Body of pancreas (tissue), 4 donors: ENCODE measurements at regions not wholly inside any gene's neighbourhood (a gene's known extent, or its start where the extent isn't known, plus 50 kb on each side); places are given as distances from the start of the nearest gene placed in this dataset.

Experiments used
- ATAC-seq: fragments of 150-250 bp; one replicate; pipeline ENCODE4 v1.9.1; 2016
- DNase-seq, 4 donors: peaks; one replicate each; pipeline ENCODE4 v3.0.0-alpha.2; 2019
- H3K27ac ChIP-seq, 4 donors: fragments of 200-600 bp; sonication (generic); 1 replicate in 3 of 4; 2 replicates in 1 of 4; pipeline versions ENCODE4 v1.5.1 to v1.6.1; 2016 to 2019; ENCODE audit warnings: mild to moderate bottlenecking in 1 of 4, mixed read lengths in 1 of 4, moderate library complexity in 1 of 4
- H3K27me3 ChIP-seq, 2 donors: fragments of 200-600 bp; sonication (generic); one replicate each; pipeline ENCODE4 v1.6.0; 2016; ENCODE audit warnings: mild to moderate bottlenecking in 1 of 2
- H3K36me3 ChIP-seq, 2 donors: fragments of 200-600 bp; sonication (generic); replicated peaks in 1 of 2; 2 replicates each; pipeline ENCODE4 v1.5.1; 2016; ENCODE audit warnings: low read depth in 2 of 2; ENCODE audit not compliant: insufficient read depth in 1 of 2
- H3K4me1 ChIP-seq: fragments of 200-600 bp; sonication (generic); one replicate; pipeline ENCODE4 v1.6.0; 2016
- H3K4me3 ChIP-seq, 2 donors: fragments of 200-600 bp; sonication (generic); 1 replicate in 1 of 2; 2 replicates in 1 of 2; pipeline ENCODE4 v1.5.1; 2016 to 2019
- H3K9me3 ChIP-seq, 3 donors: fragments of 200-600 bp; sonication (generic); 1 replicate in 2 of 3; 2 replicates in 1 of 3; pipeline ENCODE4 v1.5.1; 2016
- CTCF ChIP-seq, 7 experiments: fragments of 450-650 bp in 4 of 7; fragments of 200-600 bp in 3 of 7; sonication (generic) in 3 of 7; IDR thresholded peaks; one replicate each; pipeline ENCODE4 v1.5.1; 2016 to 2019; ENCODE audit warnings: antibody characterized with exemption in 7 of 7
- POLR2A ChIP-seq, 3 donors: fragments of 450-650 bp; IDR thresholded peaks; one replicate each; pipeline ENCODE4 v1.6.1; 2016; ENCODE audit warnings: antibody characterized with exemption in 3 of 3, mild to moderate bottlenecking in 2 of 3
- WGBS, 2 donors: methylation state at CpG; one replicate each; pipeline ENCODE4 v1.1.5; 2017; 5-methylcytosine and 5-hydroxymethylcytosine counted together
- intact Hi-C: fragments of 100-400 bp; cut with DNase I; formaldehyde crosslinking; loops from one replicate; pipeline ENCODE4 v1.15.1; 2023

- no peak for TF ChIP-seq POLR2A (IDR thresholded peaks at IDR 0.05)
- 93% methylated on average over 15 of the region's 15 CpGs for WGBS, 2 donors
- no peak overlapping the region for H3K27ac ChIP-seq
Observed at GRCh38 chr6:1042583-1043457, 269.1 kb upstream of the FOXQ1 start.

GRCh38 chr6:1040393-1040792 is 271.5 kb upstream of the FOXQ1 start:
- ATAC-seq = no peak
- 67 to 71% methylated on average over 12 of the region's 12 CpGs for WGBS, 2 donors
- H3K4me1 ChIP-seq = peaks cover 18% of the 10 kb centered on the region
- DNase-seq = no peak
- TF ChIP-seq POLR2A (IDR thresholded peaks at IDR 0.05) (no peak), CTCF (IDR thresholded peaks at IDR 0.05) (no peak)
- H3K36me3 ChIP-seq = no peaks in the 10 kb centered on the region
- H3K27ac ChIP-seq = no peak overlapping the region
- intact Hi-C loops = no loop called here
- H3K9me3 ChIP-seq = no peaks in the 10 kb centered on the region
- no peak overlapping the region for H3K4me3 ChIP-seq
- H3K27me3 ChIP-seq = no peaks in the 10 kb centered on the region

More at GRCh38 chr6:1042583-1043457, 269.1 kb upstream of the FOXQ1 start:
- H3K36me3 ChIP-seq = no peaks in the 10 kb centered on the region
- no peak for DNase-seq
- no peak for ATAC-seq
- no peak overlapping the region for H3K4me3 ChIP-seq
- intact Hi-C loops = no loop called here
- no peaks in the 10 kb centered on the region for H3K27me3 ChIP-seq
- peaks cover 23% of the 10 kb centered on the region for H3K4me1 ChIP-seq
- no peaks in the 10 kb centered on the region for H3K9me3 ChIP-seq

- ATAC-seq = no peak
- Histone ChIP-seq H3K4me3 (no peak overlapping the region), H3K27ac (no peak overlapping the region), H3K4me1 (peaks cover 11% of the 10 kb centered on the region), H3K9me3 (no peaks in the 10 kb centered on the region), H3K27me3 (no peaks in the 10 kb centered on the region), H3K36me3 (no peaks in the 10 kb centered on the region)
- intact Hi-C loops = no loop called here
- no peak for TF ChIP-seq POLR2A (IDR thresholded peaks at IDR 0.05)
- 88 to 94% methylated on average over 2 of the region's 2 CpGs for WGBS, 2 donors
- DNase-seq = no peak
Observed at GRCh38 chr6:1039746-1040145, 272.2 kb upstream of the FOXQ1 start.

- 65 to 79% methylated on average over 9 of the region's 9 CpGs for whole genome bisulfite sequencing, 2 donors
- ATAC-seq = peak; percentile 63
- no peaks in the 10 kb centered on the region for H3K36me3 ChIP-seq
- no peak overlapping the region for H3K27ac ChIP-seq
- H3K9me3 ChIP-seq = no peaks in the 10 kb centered on the region
- peaks cover 6% of the 10 kb centered on the region for H3K4me1 ChIP-seq
- DNase-seq = peak in 2 of 4 donors; percentile 32 to 43
- H3K4me3 ChIP-seq = no peak overlapping the region
- H3K27me3 ChIP-seq = no peaks in the 10 kb centered on the region
- no peak for TF ChIP-seq POLR2A (IDR thresholded peaks at IDR 0.05)
- no peak for TF ChIP-seq CTCF (IDR thresholded peaks at IDR 0.05)
- intact Hi-C loops = no loop called here
Observed at GRCh38 chr6:1039191-1039590, 272.7 kb upstream of the FOXQ1 start.

- DNase-seq = no peak
- WGBS, 2 donors = 85% methylated on average over 10 of the region's 10 CpGs
- H3K27me3 ChIP-seq = no peaks in the 10 kb centered on the region
Observed at GRCh38 chr6:1037430-1038202, 274.3 kb upstream of the FOXQ1 start.

More at GRCh38 chr6:1037430-1038202, 274.3 kb upstream of the FOXQ1 start:
- no peaks in the 10 kb centered on the region for H3K36me3 ChIP-seq
- H3K4me3 ChIP-seq = no peak overlapping the region
- H3K4me1 ChIP-seq = no peaks in the 10 kb centered on the region
- no peaks in the 10 kb centered on the region for H3K9me3 ChIP-seq
- TF ChIP-seq POLR2A (IDR thresholded peaks at IDR 0.05) (no peak), CTCF (IDR thresholded peaks at IDR 0.05) (no peak)
- no peak for ATAC-seq
- H3K27ac ChIP-seq = no peak overlapping the region
- intact Hi-C loops = no loop called here
